HG03442 (cell line): ENCODE measurements at regions not wholly inside any gene's neighbourhood (a gene's known extent, or its start where the extent isn't known, plus 50 kb on each side); places are given as distances from the start of the nearest gene placed in this dataset.

Experiments used
- ATAC-seq: cut with Tn5 transposase; IDR thresholded peaks from one replicate; pipeline ENCODE4 v1.9.1; 2021; ENCODE audit warnings: mild to moderate bottlenecking, moderate library complexity; ENCODE audit not compliant: unreplicated experiment

DNA sequence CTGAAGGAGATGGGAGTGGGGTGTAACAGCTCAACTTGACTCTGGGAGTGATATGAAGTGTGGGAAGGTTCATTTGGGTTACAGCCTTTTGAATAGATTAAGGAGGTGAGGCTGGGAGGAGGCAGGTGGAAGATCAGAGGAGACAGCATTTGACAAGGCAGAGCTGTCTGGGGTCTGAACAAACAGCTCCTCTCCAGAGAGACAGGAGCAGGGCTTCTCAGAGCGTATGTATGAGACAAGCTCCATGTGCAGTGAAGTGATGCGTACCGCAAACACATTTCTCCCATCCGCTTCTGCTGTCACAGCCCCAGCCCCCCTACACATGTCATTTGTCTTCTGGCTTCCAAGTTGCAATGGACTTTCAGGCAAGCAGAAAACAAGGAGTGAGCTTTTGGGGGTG is 137.1 kb upstream of the E2F8 start:
- ATAC-seq = no peak

DNA sequence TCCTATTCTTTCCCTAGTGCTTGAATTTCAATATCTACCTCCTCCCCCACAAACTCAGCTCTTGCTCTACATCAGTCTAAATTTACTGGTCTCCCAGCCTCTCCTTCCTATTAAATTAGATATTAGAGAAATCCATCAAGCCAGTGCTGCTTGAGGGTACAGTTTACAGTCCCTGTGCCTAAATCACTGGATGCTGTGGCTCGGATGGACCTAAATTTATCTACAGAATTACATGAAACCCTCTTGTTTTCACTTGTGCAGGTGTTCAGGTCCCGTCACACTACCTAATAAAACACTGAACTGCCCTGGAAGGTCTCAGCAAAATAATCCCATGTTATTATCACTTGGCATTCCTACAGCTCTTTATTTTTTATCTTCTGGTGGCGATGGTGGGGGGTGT is 134.7 kb upstream of the E2F8 start:
- ATAC-seq = no peak

DNA sequence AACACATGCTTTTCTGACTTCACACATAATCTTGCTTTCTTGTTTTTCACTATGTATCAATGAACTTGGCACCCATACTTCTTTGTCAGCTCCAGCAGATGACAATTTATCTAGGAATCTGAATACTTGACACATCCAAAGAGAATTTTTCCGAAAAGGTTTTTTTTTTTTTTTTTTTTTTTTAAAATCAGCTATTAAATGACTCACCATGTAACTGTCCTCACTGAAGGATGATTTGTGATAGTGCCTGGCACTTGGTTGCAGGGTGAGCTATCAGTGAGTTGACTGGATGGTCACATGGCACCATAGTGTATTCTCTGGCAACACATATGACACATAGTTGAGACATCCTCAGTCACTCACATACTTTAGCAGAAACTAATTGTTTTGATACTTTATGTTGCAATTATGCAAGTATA is 133.4 kb upstream of the E2F8 start:
- ATAC-seq = no peak

DNA sequence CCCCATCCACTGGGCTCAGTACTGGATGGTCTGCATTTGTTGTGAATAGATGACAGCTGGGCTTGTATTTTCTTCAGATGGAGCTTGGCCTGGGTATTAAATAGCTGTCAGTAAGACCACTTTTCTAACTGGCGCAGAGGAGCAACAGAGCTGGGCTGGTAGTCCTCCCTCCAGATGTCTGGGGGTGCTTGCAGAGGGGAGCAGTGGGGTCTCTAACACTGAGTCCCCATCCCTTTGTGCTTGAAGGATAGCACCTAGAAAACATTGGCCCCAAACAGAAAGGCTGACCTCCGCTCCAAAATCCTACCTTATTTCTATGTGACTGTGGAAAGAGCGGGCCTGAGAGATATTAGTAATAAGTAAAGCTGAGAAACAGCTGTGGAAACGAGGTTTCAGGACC is 131.6 kb upstream of the E2F8 start:
- ATAC-seq = no peak

DNA sequence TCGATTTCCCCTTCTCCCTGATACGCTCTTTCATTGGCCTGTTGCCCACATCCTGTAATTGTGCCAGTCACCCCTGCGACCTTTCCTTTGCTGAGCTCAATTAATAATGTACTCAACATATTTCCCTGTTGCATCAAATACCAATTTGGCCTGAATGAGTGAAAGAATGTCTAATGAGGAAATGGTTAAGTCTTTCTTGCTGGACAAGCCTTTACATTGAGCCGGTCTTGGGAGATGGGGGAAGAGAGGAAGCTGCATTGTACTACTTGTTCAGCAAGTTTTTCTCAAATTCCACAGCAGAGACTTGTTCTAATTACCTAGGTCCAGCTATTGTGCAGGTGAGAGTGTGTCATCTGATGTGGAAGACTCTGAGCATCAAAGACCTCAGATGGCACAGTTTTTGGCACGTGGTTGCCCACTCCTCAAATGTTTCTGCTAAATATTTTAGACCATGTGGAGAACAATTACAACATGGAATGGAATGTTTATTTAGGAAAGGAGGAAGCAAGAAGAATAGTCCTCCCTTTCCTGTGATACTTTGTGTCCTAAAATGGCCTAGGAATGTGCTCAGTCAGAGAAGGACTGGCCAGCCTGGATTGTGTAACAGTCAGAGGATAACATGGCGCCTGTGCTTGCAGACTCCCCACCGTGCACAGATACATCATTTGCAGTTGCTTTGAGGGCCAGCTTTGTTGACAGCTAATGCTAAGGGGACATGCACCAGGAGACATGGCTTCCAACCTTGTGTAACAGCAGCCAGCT is 129.5 kb upstream of the E2F8 start:
- ATAC-seq = no peak

DNA sequence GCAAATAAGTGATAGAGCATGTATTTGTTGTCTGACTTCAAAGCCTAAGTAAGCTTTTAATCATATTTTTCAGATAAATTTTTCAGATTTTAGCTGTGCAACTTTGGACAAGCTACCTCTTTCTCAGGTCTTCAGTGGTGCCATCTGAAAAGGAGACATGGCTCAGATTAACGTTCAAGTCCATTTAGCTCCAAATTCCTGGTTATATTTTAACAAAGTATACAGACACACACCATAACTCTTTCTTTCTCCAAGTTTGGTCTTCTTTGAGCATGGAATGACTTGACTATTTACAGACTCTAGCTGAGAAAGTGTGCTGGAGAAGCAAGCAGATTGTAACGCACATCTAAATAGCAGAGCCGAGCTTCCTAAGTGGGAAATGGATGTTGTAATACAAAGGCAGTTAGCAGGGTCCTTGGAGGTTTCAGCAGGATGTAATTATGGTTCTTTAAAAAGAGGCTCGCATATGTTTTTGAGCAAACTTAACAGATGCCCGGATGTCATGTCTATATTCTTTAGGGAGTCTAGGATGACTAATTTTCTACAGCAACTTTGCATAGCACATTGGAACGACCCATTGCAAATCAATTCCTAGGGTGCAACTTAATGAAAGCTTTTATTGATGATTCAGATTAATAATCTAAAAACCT is 128.1 kb upstream of the E2F8 start:
- ATAC-seq = no peak

DNA sequence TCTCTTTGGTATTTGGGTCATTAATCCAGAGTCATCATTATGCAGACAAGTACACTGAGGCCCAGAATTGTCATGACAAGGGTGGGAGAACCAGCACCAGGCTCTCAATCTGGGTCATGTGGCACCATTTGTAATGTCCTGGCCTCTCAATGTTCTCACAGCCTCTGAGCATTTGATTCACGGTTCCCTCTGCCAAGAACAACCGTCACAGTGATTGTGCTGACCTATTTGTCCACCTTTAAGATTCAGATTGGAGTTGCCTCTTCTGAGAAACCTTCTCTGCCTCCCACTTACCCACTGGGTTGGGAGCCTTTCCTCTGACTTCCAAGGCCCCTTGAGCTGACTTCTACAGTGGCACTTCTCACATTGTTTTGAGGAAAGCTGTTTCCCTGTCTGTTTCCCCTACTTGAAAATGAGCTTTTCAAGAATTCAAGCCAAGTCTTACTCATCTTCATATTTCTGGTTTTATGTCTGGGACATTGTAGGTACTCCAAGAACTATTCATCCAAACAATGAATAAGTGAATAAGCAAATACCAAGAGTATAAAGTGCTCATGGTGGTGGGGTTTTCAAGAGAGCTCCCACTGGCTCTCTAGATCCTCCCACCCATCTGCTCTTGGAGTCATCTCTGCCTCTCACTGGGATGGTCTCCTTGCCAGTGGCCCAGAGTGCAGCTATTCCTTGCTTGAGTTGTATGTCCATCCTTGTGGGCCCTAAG is 126.4 kb upstream of the E2F8 start:
- no peak for ATAC-seq

DNA sequence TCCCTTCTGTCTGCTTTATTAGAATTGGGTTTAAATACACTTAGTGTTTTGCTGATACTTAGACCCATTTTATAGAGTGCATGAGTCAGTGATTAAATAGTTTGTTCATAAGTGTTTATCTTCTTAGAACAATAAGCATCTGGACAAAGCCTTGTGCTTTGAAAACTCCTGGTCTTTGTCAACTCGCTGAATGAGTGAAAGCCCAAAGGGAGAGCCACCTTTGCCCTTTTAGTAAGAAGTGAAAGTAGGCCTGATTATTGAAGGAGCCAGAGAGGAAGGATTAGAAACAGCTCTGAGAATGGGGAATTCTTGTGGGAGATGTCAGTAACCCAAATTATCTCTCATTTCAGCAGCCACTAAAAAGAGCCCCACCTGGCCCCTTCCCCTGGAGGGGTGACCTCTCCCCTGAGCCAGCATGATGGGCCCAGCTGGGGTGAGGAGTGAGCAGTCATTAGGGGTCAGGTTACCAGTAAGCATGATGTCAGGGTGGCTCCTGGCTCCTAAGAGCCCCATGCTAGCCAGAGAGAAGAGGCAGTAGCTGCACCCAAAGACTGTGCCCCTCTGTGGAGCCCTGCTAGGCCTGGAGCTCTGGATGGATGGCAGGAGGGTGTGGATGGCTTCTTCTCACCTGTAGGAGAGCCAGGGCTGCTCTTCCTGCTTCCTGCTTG is 125.1 kb upstream of the E2F8 start:
- peak; percentile 45 for ATAC-seq

DNA sequence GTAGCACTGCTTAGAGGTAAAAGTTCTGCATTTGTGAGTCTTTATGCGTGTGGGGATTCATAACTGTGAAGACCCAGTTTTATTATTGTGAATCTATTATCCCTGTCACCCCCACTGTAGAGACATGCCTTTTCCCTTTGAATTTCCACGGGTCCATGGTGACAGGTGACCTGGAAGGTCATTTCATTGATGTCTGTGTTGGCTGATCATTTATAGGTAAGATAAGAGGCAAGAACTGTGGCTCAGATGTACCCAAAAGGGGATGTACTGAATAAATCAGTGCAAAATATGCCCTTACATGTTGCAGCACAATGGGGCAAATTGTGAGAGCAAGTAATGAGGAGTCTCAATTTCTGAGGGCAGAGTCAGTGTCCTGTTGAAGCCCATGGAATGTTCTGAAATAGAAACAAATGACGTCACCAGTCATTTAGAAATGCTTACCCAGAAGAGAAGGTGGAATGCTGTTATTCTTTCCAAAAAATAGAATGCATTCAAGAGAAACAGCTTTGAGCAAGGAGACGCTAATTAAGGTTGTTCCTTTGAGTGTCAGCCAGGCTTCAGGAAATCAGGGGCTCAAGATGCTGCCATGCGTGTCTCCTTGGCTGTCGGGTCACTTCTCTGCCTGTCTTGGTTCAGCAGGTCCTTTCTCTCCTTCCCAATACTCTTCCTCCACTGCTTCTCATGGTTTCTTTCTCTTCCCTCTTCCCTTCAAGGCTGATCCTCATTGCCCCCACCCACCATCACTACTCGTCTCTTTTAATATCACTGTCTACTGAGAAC is 118.7 kb upstream of the E2F8 start:
- no peak for ATAC-seq

DNA sequence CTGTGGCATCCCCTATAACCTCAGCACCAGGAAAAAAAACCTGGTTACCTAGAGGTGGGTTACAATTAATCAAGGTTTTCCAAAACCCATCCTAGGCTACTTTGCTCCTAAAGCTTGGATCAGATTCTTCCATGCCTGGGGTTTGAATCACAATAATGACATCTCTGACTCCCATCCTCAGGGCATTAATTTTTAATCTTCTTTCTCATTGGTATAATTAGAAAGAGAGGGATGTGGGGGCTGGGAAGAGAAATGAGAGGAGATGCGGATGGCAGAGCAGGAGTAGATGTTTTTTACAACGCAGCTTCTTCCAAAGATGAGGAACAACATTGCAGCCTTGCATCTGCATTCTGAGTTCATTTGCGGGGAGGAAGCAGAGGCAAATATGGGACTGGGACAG is 117.2 kb upstream of the E2F8 start:
- no peak for ATAC-seq

DNA sequence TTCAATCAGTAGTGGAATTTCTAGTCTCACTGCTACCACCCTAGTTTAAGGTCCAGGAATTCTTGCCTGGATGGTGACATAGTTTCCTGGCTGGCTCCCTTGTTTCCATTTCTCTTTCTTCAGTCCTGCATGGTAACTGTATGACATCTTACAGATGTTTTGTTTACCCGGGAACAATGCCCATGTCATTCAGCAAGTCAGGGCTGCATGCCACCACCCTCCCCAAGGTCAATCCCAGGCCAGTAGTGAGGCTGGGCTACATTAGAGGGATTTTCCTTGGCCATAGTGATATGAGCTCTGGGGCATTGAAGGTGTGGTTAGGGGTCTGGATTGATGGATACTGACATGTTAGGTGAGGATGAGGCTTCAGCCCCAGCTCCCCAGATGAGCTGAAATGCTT is 114.9 kb upstream of the E2F8 start:
- no peak for ATAC-seq

DNA sequence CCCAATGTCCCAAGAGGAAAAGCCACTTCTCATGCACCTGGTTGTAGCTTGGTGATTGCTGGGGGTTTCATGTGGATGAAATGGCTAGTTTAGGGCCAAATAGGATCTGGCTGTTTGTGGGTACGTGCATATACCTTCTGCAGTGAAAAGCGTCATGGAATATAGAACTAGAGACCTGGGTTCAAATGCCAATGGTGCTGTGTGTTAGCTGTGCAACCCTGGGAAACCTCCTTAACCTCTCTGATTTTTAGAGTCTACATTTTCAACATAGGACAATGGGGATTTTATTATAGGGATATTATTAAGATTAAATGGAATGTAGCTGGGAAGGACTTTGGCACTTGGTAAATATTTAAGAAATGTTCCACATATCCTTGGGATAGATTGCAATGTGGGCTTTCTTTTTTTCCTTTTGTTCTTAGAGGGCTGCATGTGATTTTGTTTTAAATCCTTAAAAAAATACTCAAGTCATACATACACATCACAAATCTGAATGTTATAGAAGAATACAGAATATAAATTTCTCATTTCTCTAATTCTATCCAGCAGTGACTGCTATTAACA is 112.6 kb upstream of the E2F8 start:
- ATAC-seq = no peak

DNA sequence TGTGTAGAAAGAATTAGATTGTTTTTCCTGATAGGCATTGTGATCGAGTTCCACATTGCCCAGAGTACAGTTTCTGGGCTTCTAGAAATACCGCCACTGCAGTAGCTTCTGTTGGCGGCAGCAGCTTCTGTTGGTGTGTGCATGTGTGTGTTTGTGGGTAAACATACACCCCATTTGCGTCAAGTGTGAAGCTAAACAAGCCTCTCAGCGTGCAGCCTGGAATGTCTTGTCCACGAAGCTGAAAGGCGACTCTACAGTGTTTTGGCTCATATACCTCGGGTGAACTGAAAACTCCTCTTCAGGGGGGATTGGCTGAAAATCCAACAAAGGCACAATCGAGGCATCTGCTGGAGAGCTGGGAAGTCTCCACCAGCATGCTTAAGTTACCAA is 112.0 kb upstream of the E2F8 start:
- ATAC-seq = no peak

DNA sequence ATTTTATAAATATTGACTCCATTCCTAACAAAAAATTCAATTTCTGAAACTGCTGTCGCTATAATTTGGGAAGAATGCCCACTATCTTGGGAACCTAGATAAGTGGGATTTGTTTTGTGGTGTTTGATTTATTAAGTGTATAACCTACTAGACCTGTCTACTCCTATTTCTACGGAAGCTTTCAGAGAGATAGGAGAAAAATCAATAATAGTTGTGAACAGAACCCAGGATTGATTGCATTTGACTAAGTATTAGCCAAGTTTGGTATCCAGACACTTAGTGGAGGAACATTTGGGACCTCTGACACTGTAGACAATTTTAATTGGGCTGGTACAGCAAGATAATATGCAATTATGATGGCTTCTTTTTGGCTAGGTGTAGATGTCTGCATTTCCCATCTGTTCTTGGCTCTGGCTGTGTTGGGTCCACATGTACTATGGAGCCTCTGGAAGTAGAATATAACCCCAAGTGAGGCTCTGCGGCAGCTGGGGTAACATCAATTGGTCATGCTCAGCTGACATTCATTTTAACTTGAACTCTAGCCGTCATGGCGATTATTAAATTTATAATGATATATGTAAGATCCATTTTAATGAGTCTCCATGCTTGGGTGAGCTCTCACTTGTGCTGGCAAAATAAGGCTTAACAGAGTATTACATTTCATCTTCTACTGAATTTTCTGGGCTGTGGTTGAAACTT is 111.5 kb upstream of the E2F8 start:
- no peak for ATAC-seq

DNA sequence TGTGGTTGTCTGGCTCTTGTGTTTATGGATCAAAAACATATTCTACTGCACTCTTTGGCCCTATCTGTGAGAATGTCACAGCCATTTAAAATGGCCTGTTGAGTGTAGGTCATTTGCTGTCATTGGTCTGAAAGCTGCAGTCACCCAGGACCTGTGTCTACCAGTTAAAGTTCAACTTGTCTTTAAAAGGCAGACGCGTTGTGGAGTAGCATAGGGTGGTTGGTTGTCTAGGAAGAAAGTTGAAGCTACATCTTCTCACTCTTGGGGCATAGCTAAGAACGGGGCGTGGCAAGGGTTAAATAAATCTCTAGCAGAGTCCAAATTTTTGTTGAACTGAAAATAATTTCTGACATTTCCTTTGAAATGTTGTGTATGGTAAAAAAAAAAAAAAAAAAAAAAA is 110.7 kb upstream of the E2F8 start:
- no peak for ATAC-seq

DNA sequence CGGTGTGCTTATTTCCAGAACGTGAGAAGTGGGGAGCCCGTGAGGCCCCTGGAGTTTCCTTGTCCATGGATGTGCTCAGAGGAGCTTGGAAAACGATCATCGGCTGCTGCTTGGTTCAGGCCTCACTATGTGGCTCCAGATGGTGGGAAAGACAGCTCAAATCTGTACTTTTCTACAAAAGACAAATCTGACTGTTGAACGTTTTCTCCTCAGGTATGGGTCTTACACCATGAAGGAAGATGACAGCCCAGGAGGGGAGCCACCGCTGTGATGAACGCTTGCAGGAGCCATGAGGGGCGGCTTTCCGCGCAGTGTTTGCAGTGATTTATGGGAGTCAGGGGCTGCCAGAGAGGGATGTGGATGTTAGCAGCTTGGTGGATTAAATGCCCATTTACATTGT is 109.4 kb upstream of the E2F8 start:
- no peak for ATAC-seq

DNA sequence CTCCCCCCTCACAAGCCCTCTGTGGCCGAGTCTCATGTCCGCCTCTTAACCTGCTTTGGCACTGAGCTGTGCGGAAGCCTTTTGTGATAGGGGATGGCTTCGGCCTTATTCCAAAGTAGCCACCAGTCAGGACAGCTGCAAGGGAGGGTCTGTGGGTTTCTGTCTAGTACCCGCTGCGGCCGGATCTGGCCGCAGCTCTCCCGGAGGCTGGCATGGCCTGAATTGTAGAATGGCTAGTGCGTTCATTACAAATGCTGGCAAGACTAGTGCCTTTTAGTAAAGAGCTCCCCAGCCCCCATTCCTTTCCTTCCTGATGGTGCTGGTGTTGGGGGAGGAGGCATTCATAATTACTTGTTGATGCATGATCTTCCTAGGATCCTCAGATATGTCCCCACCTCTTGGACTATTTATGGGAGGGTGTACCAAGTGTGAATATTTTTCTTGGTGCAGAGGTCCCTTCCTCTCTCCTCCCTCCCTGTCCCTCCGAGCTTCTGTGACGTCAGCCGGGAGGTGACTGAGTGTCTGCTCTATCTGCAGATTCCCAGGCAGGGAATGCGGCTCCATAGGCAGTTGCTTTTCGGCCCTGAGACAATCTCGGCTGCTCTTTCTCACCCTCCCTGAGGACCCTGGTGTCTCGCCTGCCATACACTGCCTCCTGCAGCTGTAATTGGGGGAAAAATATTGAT is 108.7 kb upstream of the E2F8 start:
- ATAC-seq = no peak

DNA sequence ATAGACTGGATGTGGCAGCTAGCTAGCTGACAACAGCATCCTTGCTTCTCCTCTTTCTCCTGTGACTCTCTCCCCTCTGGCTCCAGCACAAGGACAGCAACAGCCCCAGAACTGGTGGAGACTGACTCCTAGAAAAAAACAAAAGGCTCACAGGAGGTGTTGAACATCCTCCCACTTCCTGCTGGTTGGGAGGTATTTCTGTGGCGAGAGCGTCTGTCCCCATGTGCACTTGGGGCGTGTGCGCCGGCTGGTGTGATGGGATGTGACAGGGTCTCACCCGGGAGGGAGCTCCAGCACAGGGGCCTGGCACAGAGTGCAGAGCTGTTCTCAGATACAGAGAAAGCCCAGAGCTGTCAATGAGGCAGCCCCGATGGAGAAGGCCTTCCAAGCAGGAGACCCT is 107.2 kb upstream of the E2F8 start:
- no peak for ATAC-seq
